B cell (primary cell): ENCODE measurements at regions not wholly inside any gene's neighbourhood (a gene's known extent, or its start where the extent isn't known, plus 50 kb on each side); places are given as distances from the start of the nearest gene placed in this dataset.

Experiments used
- ATAC-seq: fragments of 200-7000 bp; cut with Tn5 transposase; one replicate; pipeline ENCODE4 v1.10.0; 2021; ENCODE audit warnings: low read depth, mild to moderate bottlenecking, moderate number of reproducible peaks, moderate library complexity
- CTCF ChIA-PET: fragments of 350-600 bp; sonication (Branson Sonifier 250); formaldehyde crosslinking; loops from one replicate; lab custom pipeline; 2021; ENCODE audit warnings: antibody characterized with exemption, inconsistent platforms; lab: Charles Lee
- POLR2A ChIA-PET: fragments of 350-600 bp; sonication (Branson Sonifier 250); formaldehyde crosslinking; loops from one replicate; lab custom pipeline; 2021; ENCODE audit warnings: antibody characterized with exemption; lab: Charles Lee
- DNase-seq: peaks from one replicate; pipeline ENCODE4 v3.0.0; 2013
- H2AFZ ChIP-seq: 2 replicates; pipeline ENCODE4 v1.6.1; 2012; ENCODE audit warnings: mild to moderate bottlenecking, low read depth, low read length; ENCODE audit not compliant: insufficient read depth, poor library complexity, severe bottlenecking
- H3K27ac ChIP-seq, 2 donors: 1 replicate in 1 of 2; 2 replicates in 1 of 2; pipeline ENCODE4 v1.5.1; 2012 to 2013; ENCODE audit warnings: low read length in 2 of 2, mild to moderate bottlenecking in 2 of 2, moderate library complexity in 1 of 2
- H3K27me3 ChIP-seq, 4 experiments: fragments of 200-600 bp in 1 of 4; sonication (generic) in 1 of 4; replicated peaks in 1 of 4; 1 replicate in 2 of 4; 2 replicates in 2 of 4; pipeline versions ENCODE4 v1.6.1 to v1.7.0; 2013 to 2016; ENCODE audit warnings: low read length in 3 of 4, mild to moderate bottlenecking in 2 of 4, mixed read lengths in 1 of 4, moderate library complexity in 1 of 4; ENCODE audit not compliant: insufficient read depth in 4 of 4, control insufficient read depth in 3 of 4; ENCODE audit errors: control extremely low read depth in 1 of 4
- H3K36me3 ChIP-seq, 2 experiments: replicated peaks in 1 of 2; 1 replicate in 1 of 2; 2 replicates in 1 of 2; pipeline versions ENCODE4 v1.6.1 to v1.7.1; 2013; ENCODE audit warnings: low read length in 1 of 2; ENCODE audit not compliant: insufficient read depth in 2 of 2, control insufficient read depth in 1 of 2; ENCODE audit errors: control extremely low read depth in 1 of 2, extremely low read depth in 1 of 2
- H3K4me1 ChIP-seq, 2 donors: fragments of 200-600 bp in 1 of 2; sonication (generic) in 1 of 2; 1 replicate in 1 of 2; 2 replicates in 1 of 2; pipeline versions ENCODE4 v1.5.1 to v1.6.1; 2013 to 2017; ENCODE audit warnings: low read length in 2 of 2; ENCODE audit not compliant: control insufficient read depth in 2 of 2, insufficient read depth in 2 of 2
- H3K4me2 ChIP-seq: replicated peaks from 2 replicates; pipeline ENCODE3; 2012; ENCODE audit warnings: mild to moderate bottlenecking, low read depth, low read length; ENCODE audit not compliant: poor library complexity, severe bottlenecking
- H3K4me3 ChIP-seq, 5 experiments: fragments of 200-600 bp in 1 of 5; sonication (generic) in 1 of 5; 1 replicate in 3 of 5; 2 replicates in 2 of 5; pipeline versions ENCODE4 v1.5.1 to v1.7.0; 2011 to 2016; ENCODE audit warnings: low read length in 4 of 5, mild to moderate bottlenecking in 4 of 5, low read depth in 2 of 5, control low read depth in 1 of 5, moderate library complexity in 1 of 5; ENCODE audit not compliant: insufficient read depth in 1 of 5; ENCODE audit errors: control extremely low read depth in 1 of 5, extremely low read depth in 1 of 5
- H3K79me2 ChIP-seq: fragments of 200-600 bp; sonication (generic); one replicate; pipeline ENCODE4 v1.6.0; 2016; ENCODE audit warnings: low read length; ENCODE audit not compliant: control insufficient read depth, insufficient read depth
- H3K9ac ChIP-seq: fragments of 200-600 bp; sonication (generic); 2 replicates; pipeline ENCODE4 v1.6.1; 2017; ENCODE audit warnings: mild to moderate bottlenecking, low read length, moderate library complexity
- H3K9me3 ChIP-seq, 3 donors: one replicate each; pipeline versions ENCODE4 v1.6.1 to v1.7.1; 2013; ENCODE audit warnings: low read length in 2 of 3; ENCODE audit not compliant: control insufficient read depth in 2 of 3, insufficient read depth in 1 of 3; ENCODE audit errors: control extremely low read depth in 1 of 3
- H4K20me1 ChIP-seq: 2 replicates; pipeline ENCODE4 v1.6.0; 2012; ENCODE audit warnings: mild to moderate bottlenecking, low read length; ENCODE audit not compliant: insufficient read depth, control insufficient read depth, poor library complexity, severe bottlenecking
- H3K27ac Mint-ChIP-seq: one replicate; pipeline ENCODE4 v1.8.0; 2021; ENCODE audit warnings: mixed read lengths
- H3K27me3 Mint-ChIP-seq: one replicate; pipeline ENCODE4 v1.8.0; 2021; ENCODE audit warnings: mixed read lengths
- H3K4me1 Mint-ChIP-seq: one replicate; pipeline ENCODE4 v1.8.0; 2021; ENCODE audit warnings: mixed read lengths
- H3K4me3 Mint-ChIP-seq: one replicate; pipeline ENCODE4 v1.8.0; 2021; ENCODE audit warnings: mixed read lengths
- H3K9me3 Mint-ChIP-seq: one replicate; pipeline ENCODE4 v1.8.0; 2022; ENCODE audit warnings: mixed read lengths; ENCODE audit not compliant: insufficient read depth
- CTCF ChIP-seq: fragments of 200-600 bp; IDR thresholded peaks from one replicate; pipeline ENCODE4 v1.8.0; 2022; ENCODE audit warnings: antibody characterized with exemption, mild to moderate bottlenecking
- EZH2 ChIP-seq: IDR thresholded peaks from 2 replicates; pipeline ENCODE4 v1.6.1; 2012; ENCODE audit warnings: borderline replicate concordance, low read depth, mild to moderate bottlenecking, moderate library complexity, low read length; ENCODE audit not compliant: insufficient read depth, poor library complexity, severe bottlenecking
- WGBS: methylation state at CpG from one replicate; pipeline ENCODE4 v1.1.5; 2013; ENCODE audit warnings: missing lambda C conversion rate; ENCODE audit not compliant: insufficient coverage; 5-methylcytosine and 5-hydroxymethylcytosine counted together
- intact Hi-C: fragments of 100-400 bp; cut with micrococcal nuclease; formaldehyde crosslinking; loops from one replicate; pipeline ENCODE4 v1.10.0; 2022

GRCh38 chr15:31271711-31272557 is 54.7 kb upstream of the KLF13 start:
- no peak for DNase-seq
- POLR2A ChIA-PET: interaction anchor here (1.0 to 1.5 kb wide), 2 partner anchors 9 to 54 kb away, joined by 3 to 4 read pairs; no protein-coding TSS in a partner anchor
- H3K9me3 ChIP-seq: peaks cover 0 to 4% (median 0%) of the 10 kb centered on the region in 3 donors
- Mint-ChIP-seq H3K27me3 (no peaks in the 10 kb centered on the region), H3K4me1 (peaks cover 44% of the 10 kb centered on the region), H3K9me3 (no peaks in the 10 kb centered on the region), H3K27ac (no peak overlapping the region), H3K4me3 (no peak overlapping the region)
- intact Hi-C loops: no loop called here
- TF ChIP-seq EZH2: no peak
- TF ChIP-seq CTCF: no peak
- H3K4me1 ChIP-seq: peaks cover 30 to 40% of the 10 kb centered on the region in 2 donors
- no peak overlapping the region for H2AFZ ChIP-seq
- whole genome bisulfite sequencing: 96% methylated on average over 11 of the region's 12 CpGs
- no peaks in the 10 kb centered on the region for H4K20me1 ChIP-seq
- no peak overlapping the region for H3K4me3 ChIP-seq
- H3K27ac ChIP-seq: no peak overlapping the region
- no peak for ATAC-seq
- H3K27me3 ChIP-seq: no peaks in the 10 kb centered on the region
- CTCF ChIA-PET: interaction anchor here (1.1 to 1.3 kb wide), 2 partner anchors 9 to 56 kb away, joined by 3 read pairs; no protein-coding TSS in a partner anchor
- H3K36me3 ChIP-seq: no peaks in the 10 kb centered on the region
- H3K9ac ChIP-seq: no peak overlapping the region
- no peak overlapping the region for H3K4me2 ChIP-seq
- no peaks in the 10 kb centered on the region for H3K79me2 ChIP-seq
